ENCODE measurements at regions not wholly inside any gene's neighbourhood (a gene's known extent, or its start where the extent isn't known, plus 50 kb on each side); places are given as distances from the start of the nearest gene placed in this dataset.

- no peak for TF ChIP-seq TARDBP (IDR thresholded peaks at IDR 0.05; ENCODE audit: borderline replicate concordance)
- TF ChIP-seq CHD2 (IDR thresholded peaks at IDR 0.05; ENCODE audit: borderline replicate concordance, low read depth, low read length) = no peak
- TF ChIP-seq EP300 (IDR thresholded peaks at IDR 0.05; ENCODE audit: borderline replicate concordance in 1 of 2, control insufficient read depth in 1 of 2, low read depth in 2 of 2, low read length in 2 of 2) = no peak
- no peak for TF ChIP-seq NFIC (IDR thresholded peaks at IDR 0.05; ENCODE audit: low read depth, low read length)
- no peak for TF ChIP-seq SIN3A (IDR thresholded peaks at IDR 0.05; ENCODE audit: low read depth, low read length)
- TF ChIP-seq CTCF (IDR thresholded peaks at IDR 0.05 in 2 of 3, conservative IDR thresholded peaks at IDR 0.05 in 1 of 3; ENCODE audit: control insufficient read depth in 2 of 3, extremely low read depth in 1 of 3, insufficient read depth in 1 of 3, low read depth in 3 of 3, low read length in 3 of 3) = no peak
- TF ChIP-seq NFYB (IDR thresholded peaks at IDR 0.05; ENCODE audit: insufficient read depth, low read depth, low read length) = no peak
- TF ChIP-seq BRCA1 (IDR thresholded peaks at IDR 0.05; ENCODE audit: low read depth, low read length) = no peak
- TF ChIP-seq ATF3 (IDR thresholded peaks at IDR 0.05; ENCODE audit: borderline replicate concordance, extremely low read depth, low read depth, low read length) = no peak
- no peak for TF ChIP-seq ZBTB33 (IDR thresholded peaks at IDR 0.05)
- no peak for TF ChIP-seq SPI1 (IDR thresholded peaks at IDR 0.05; ENCODE audit: borderline replicate concordance, insufficient read depth, low read depth, low read length)
- no peak for TF ChIP-seq PAX5 (IDR thresholded peaks at IDR 0.05; ENCODE audit: borderline replicate concordance, low read depth, low read length)
Measured at GRCh38 chr4:101630319-101630986, 160.1 kb upstream of the BANK1 start.
